GM12865 (cell line): ENCODE measurements at regions not wholly inside any gene's neighbourhood (a gene's known extent, or its start where the extent isn't known, plus 50 kb on each side); places are given as distances from the start of the nearest gene placed in this dataset.

ENCODE experiments used
- DNase-seq: peaks from one replicate; pipeline ENCODE4 v3.0.0; 2010; ENCODE audit warnings: low read depth
- H3K4me3 ChIP-seq: 2 replicates; pipeline ENCODE4 v1.5.1; 2011; ENCODE audit warnings: mild to moderate bottlenecking, low read depth, low read length, control low read depth
- TF ChIP-seq, protein P1 (sequence below): IDR thresholded peaks from 2 replicates; pipeline ENCODE4 v1.5.1; 2011; ENCODE audit warnings: low read length, control low read depth, low read depth, inconsistent platforms; ENCODE audit not compliant: insufficient read depth; ENCODE audit errors: missing control alignments

DNA sequence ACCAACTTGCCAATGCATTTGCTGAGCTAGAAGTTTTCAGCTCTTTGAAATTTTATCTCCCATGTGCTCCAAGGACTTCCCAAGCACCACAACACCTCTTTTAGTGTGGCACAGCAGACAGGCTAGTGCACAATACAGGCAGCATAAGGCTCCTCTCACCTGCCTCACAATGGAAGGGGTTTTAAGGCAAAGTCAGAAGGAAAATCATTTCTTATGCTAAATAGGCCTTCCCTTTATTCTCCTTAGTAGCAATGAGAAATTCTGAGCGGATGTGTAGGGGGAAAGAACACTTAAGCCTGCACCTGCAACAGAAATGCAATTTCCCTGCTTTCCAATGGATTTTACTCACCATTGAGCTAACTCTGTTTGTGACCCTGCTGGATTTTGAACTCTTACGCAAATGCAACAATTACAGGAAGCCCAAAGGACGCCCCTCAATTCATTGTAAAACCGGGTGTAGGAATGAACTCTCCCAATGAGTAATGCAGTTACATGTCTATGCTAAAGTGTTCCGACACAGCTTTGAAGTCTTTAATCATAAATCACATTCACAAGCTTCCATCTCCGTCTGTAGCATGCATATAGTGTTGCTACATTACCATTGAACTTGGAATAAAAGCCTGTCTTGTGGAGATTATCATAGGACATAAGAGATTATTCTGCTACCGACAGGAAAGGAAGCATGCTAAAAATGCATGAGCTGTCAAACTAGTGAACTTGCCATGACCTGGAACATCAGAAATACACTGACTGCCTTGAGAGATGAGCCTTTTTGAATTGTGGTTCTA lies 1084.9 kb downstream of the RPA4 start:
- H3K4me3 ChIP-seq = no peak overlapping the region
- TF ChIP-seq, protein P1, sequence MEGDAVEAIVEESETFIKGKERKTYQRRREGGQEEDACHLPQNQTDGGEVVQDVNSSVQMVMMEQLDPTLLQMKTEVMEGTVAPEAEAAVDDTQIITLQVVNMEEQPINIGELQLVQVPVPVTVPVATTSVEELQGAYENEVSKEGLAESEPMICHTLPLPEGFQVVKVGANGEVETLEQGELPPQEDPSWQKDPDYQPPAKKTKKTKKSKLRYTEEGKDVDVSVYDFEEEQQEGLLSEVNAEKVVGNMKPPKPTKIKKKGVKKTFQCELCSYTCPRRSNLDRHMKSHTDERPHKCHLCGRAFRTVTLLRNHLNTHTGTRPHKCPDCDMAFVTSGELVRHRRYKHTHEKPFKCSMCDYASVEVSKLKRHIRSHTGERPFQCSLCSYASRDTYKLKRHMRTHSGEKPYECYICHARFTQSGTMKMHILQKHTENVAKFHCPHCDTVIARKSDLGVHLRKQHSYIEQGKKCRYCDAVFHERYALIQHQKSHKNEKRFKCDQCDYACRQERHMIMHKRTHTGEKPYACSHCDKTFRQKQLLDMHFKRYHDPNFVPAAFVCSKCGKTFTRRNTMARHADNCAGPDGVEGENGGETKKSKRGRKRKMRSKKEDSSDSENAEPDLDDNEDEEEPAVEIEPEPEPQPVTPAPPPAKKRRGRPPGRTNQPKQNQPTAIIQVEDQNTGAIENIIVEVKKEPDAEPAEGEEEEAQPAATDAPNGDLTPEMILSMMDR = no peak
- no peak for DNase-seq

DNA sequence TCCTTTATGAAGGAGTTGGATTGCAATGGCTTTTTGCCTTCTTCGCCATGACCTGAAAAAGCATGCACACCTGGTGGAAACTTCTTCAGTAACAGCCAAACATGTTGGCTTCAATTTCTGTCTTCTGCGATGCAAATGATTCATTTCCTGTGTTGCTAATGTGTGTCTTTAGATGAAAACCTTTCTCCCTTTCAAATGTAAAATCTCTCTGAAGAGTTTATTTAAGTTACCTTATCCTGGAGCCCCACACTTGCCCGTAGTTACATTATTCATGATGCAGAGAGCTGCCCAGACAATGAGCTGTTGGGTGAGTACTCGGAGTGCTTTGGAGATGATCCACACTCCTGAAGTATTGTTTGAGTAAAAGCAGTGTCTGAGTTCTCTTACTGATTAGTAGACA lies 1100.9 kb downstream of the RPA4 start:
- H3K4me3 ChIP-seq = no peak overlapping the region
- DNase-seq = no peak

GRCh38 chrX:97985096-97985495 lies 1101.4 kb downstream of the RPA4 start:
- no peak overlapping the region for H3K4me3 ChIP-seq
- TF ChIP-seq, protein P1 = no peak
- DNase-seq = no peak

More for the DNA sequence above, 1100.9 kb downstream of the RPA4 start:
- TF ChIP-seq, protein P1 = no peak

DNA sequence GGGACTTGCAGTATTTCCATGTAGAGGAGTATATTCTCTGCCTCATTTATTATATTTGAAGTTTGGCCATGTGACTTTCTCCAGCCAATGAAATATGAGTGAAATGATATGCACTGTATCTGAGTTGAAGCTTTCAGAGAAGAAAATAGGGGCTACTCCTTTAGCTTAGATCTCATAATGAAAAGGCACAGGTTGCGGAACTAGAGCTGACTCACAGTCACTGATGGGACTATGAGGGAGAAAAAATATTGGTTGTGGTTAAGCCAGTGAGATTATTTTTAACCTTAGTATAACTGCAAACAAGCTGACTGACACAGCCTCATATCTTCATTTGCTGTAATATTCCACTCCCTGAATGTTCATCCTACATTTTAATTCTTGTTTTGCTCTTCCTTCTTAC lies 1104.3 kb downstream of the RPA4 start:
- no peak overlapping the region for H3K4me3 ChIP-seq
- TF ChIP-seq, protein P1 = no peak
- DNase-seq = no peak

DNA sequence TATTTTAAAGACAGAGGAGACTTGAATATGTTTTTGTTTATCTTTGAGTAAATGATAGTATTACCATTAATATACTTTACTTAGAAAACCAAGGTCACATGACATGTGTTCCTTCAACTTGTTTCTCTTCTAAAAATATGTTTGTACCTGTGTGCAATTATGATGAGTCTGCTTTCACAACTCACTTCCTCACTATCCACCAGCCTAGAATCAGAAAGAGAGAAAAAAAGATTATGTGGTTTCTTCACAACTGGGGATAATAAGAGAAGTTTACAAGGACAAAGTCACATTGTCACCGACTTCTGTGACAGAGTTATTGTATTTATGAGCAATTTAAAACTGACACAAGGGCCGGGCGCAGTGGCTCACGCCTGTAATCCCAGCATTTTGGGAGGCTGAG lies 1112.1 kb downstream of the RPA4 start:
- DNase-seq = no peak
- TF ChIP-seq, protein P1 = no peak
- no peak overlapping the region for H3K4me3 ChIP-seq

- H3K4me3 ChIP-seq = no peak overlapping the region
- DNase-seq = no peak
- TF ChIP-seq, protein P1 = no peak
These were observed 1145.0 kb downstream of the RPA4 start for GRCh38 chrX:98028691-98029090.

- TF ChIP-seq, protein P1 = no peak
- DNase-seq = no peak
- H3K4me3 ChIP-seq = no peak overlapping the region
These were observed 1146.2 kb downstream of the RPA4 start for GRCh38 chrX:98029861-98030260.
